GM13977 (cell line): ENCODE measurements at regions not wholly inside any gene's neighbourhood (a gene's known extent, or its start where the extent isn't known, plus 50 kb on each side); places are given as distances from the start of the nearest gene placed in this dataset.
"Not testable (repeated sequence)": the region's sequence is repeated elsewhere in the genome, so short reads cannot be mapped to it uniquely, and the experiment has no call there.

Experiments used
- DNase-seq: peaks from one replicate; pipeline ENCODE4 v3.0.0; 2012; ENCODE audit warnings: low spot score
- in situ Hi-C: fragments of 300-500 bp; cut with MboI; formaldehyde crosslinking; loops from one replicate; pipeline ENCODE4 v1.12.0; 2022; ENCODE audit warnings: low sequenced_read_pairs, low pct_unique_long_range_greater_than_20kb, mixed read lengths, inconsistent platforms; ENCODE audit not compliant: unreplicated experiment
- TF ChIP-seq, protein P1 (sequence below): IDR thresholded peaks from 2 replicates; pipeline ENCODE4 v1.5.1; 2012; ENCODE audit warnings: mild to moderate bottlenecking, control low read depth; ENCODE audit not compliant: insufficient read depth; ENCODE audit errors: extremely low read depth, missing control alignments

DNA sequence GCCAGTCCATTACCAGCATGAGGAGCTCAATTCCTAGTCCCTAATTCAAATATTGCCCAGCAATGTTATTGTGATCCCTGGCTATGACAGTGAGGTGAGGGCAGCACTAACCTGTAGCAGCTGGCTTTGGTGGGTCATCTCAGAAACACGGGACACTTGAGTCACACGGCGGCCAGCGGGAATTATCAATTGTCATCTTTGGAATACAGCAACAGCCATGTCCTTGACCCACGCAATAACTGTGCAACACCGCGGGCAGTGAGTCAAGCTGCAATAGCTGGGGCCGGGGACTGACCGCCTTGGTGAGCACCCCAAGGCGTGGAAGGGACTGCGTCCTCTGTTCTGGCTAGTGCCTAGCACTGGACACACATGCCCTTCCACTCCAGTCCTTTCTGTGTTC, 62.5 kb upstream of the ALDH1B1 start:
- DNase-seq: no peak
- in situ Hi-C loops: no loop called here
- TF ChIP-seq, protein P1, sequence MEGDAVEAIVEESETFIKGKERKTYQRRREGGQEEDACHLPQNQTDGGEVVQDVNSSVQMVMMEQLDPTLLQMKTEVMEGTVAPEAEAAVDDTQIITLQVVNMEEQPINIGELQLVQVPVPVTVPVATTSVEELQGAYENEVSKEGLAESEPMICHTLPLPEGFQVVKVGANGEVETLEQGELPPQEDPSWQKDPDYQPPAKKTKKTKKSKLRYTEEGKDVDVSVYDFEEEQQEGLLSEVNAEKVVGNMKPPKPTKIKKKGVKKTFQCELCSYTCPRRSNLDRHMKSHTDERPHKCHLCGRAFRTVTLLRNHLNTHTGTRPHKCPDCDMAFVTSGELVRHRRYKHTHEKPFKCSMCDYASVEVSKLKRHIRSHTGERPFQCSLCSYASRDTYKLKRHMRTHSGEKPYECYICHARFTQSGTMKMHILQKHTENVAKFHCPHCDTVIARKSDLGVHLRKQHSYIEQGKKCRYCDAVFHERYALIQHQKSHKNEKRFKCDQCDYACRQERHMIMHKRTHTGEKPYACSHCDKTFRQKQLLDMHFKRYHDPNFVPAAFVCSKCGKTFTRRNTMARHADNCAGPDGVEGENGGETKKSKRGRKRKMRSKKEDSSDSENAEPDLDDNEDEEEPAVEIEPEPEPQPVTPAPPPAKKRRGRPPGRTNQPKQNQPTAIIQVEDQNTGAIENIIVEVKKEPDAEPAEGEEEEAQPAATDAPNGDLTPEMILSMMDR: no peak

DNA sequence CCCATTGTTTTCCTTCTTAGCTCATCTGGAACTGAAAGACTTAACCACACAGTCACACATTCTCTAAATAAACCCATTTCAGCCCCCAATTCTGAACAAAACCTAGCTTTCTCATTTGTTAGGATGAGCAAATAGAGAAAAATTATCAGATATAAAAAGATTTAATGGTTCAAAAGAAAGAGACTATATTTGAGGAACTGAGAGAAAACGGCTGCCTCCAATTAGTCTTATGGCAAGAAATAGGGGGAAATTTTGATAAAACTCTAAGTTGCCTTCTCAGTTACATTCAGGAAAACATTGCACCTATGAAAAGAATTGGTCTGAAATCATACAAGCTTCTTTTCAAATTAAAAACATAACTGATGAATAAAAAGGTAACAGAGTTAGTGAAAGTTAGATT, 63.7 kb upstream of the ALDH1B1 start:
- DNase-seq: no peak
- TF ChIP-seq, protein P1: no peak
- in situ Hi-C loops: no loop called here

DNA sequence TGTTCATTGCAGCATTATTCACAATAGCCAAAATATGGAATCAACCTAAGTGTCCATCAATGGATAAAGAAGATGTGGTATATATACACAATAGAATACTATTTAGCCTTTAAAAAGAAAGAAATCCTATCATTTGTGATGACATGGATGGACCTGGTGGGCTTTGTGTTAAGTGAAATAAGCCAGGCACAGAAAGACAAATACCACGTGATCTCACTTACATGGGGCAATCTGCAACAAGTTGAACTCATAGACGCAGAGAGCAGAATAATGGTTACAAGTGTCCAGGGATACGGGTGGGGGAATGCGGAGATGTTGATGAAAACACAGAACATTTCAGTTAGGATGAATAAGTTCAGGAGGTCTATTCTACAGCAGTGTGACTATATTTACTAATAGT, 66.4 kb upstream of the ALDH1B1 start:
- TF ChIP-seq, protein P1: no peak
- DNase-seq: no peak
- in situ Hi-C loops: no loop called here

DNA sequence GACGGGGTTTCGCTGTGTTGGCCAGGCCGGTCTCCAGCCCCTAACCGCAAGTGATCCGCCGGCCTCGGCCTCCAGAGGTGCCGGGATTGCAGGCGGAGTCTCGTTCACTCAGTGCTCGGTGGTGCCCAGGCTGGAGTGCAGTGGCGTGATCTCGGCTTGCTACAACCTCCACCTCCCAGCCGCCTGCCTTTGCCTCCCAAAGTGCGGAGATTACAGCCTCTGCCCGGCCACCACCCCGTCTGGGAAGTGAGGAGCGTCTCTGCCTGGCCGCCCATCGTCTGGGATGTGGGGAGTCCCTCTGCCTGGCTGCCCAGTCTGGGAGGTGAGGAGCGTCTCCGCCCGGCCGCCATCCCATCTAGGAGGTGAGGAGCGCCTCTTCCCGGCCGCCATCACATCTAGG, 68.3 kb upstream of the ALDH1B1 start:
- in situ Hi-C loops, DNase-seq: not testable (repeated sequence)

DNA sequence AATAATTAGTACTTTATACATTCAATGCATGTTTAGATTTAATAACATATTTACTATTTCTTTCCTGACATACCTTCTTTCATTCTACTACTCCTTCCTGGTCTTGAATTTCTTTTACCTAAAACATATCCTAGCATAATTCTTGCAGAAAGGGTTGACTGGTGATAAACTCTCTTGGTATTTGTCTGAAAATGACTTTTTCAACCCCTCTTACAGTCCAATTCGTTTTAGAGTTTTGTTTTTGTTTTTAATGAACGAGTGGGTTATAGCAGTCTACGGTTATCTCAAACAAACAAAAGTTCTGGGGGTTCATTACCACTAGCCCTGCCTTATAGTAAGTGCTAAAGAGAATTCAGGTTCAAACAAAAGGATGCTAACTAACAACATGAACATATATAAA, 69.6 kb upstream of the ALDH1B1 start:
- in situ Hi-C loops: no loop called here

DNA sequence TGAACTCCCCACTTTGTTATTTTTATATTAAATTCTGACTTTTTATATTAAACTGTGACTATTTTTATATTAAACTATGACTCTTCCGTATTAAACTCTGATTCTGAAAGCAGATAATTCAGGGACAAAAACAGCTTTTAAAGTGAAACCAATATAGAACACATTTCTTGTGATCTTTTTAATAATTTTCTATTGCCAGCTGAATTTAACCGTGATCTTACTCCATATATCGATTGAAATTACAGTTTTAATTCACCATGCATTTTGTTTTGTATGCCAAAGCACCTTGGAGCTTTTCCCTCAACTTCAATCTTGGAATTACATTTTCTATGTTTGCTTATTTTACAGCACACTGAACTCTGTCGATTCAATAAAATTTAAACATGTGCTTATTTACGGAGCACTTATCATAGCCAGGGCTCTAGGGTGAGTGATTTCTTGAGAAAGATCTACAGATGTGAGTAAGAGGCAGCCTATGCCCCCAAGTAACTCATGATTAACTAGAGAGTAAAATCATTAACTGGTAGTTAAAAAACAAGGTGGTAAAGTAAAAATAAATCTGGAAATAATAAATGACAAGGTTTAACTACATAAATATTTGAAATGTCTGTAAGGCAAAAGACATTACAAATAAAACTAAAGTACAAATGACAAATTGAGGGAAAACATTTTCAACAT, 72.9 kb upstream of the ALDH1B1 start:
- in situ Hi-C loops: no loop called here
- TF ChIP-seq, protein P1: no peak
- DNase-seq: no peak

More for the DNA sequence above, 69.6 kb upstream of the ALDH1B1 start:
- no peak for DNase-seq
- TF ChIP-seq, protein P1: no peak

DNA sequence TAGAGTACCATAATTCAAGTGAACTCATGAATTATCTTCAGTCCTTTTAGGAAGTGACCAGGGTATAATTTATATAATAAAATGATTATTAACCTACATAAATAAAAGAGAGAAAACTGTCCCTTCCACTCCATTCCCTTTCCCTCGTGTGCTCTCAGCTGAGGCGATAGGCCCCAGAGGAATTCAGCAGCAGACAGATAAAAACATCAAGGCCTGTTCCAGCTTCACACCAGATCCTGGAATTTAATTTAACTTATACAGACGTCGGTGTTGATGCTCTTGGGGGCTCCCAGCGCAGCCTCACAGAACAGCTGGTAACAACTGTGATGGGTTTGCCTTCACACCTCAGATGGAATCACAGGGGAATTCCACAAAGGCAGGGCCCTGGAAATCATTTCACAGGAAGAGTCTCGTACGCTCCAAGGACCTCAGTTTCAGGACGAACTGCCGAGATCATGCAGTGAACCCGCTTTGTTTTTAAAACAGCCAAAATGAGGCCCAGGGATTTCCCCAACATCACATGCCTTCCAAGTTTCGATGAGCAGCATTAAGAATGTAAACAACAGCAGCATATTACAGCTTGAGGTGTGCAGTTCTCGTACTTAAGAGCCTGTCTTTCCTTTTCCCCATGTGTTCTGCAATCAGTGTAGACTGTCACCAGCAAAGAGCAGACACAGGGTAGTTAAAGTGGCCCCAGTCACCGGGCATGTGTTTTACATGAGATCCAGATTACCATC, 73.6 kb upstream of the ALDH1B1 start:
- in situ Hi-C loops: no loop called here
- peak; percentile 63 for DNase-seq
- TF ChIP-seq, protein P1: no peak
